ENCODE measurements at regions not wholly inside any gene's neighbourhood (a gene's known extent, or its start where the extent isn't known, plus 50 kb on each side); places are given as distances from the start of the nearest gene placed in this dataset.

GRCh38 chr6:21648475-21649050 is 55.0 kb downstream of the SOX4 start:
- no peak for DNase-seq
- H3K9me3 Mint-ChIP-seq = peaks cover 0 to 10% (median 4%) of the 10 kb centered on the region in 8 donors
- H3K36me3 ChIP-seq (ENCODE audit: insufficient read depth, low read length) = no peaks in the 10 kb centered on the region
- H3K27ac ChIP-seq (ENCODE audit: low read depth, low read length) = no peak overlapping the region
- H3K4me1 ChIP-seq (ENCODE audit: insufficient read depth, low read length) = no peaks in the 10 kb centered on the region
- no peak overlapping the region for H3K4me3 ChIP-seq (ENCODE audit: low read length in 2 of 2)
- H3K27ac Mint-ChIP-seq = no peak overlapping the region
- CTCF ChIA-PET (ENCODE audit: partially characterized antibody) = interaction anchor here (0.7 kb wide), 1 partner anchor 137 kb away, joined by 4 read pairs; no protein-coding TSS in a partner anchor
- H3K4me3 Mint-ChIP-seq = no peak overlapping the region
- H3K36me3 Mint-ChIP-seq = no peaks in the 10 kb centered on the region
- no peaks in the 10 kb centered on the region for H3K4me1 Mint-ChIP-seq
- no peaks in the 10 kb centered on the region for H3K27me3 ChIP-seq (ENCODE audit: insufficient read depth, low read length)
- H3K9me3 ChIP-seq (ENCODE audit: control insufficient read depth in 1 of 2, low read length in 2 of 2) = no peaks in the 10 kb centered on the region
- H3K27me3 Mint-ChIP-seq = peaks cover 4 to 8% of the 10 kb centered on the region in 2 donors
- POLR2A ChIA-PET (ENCODE audit: partially characterized antibody) = no interaction called here
- intact Hi-C loops (cut with micrococcal nuclease) = no loop called here

GRCh38 chr6:21653323-21653722 is 59.8 kb downstream of the SOX4 start:
- H3K27ac Mint-ChIP-seq = no peak overlapping the region
- no peak overlapping the region for H3K4me3 Mint-ChIP-seq
- peaks cover 0 to 10% (median 4%) of the 10 kb centered on the region in 8 donors for H3K9me3 Mint-ChIP-seq
- ChIA-PET CTCF (ENCODE audit: partially characterized antibody) (no interaction called here), POLR2A (ENCODE audit: partially characterized antibody) (no interaction called here)
- Histone ChIP-seq H3K27ac (ENCODE audit: low read depth, low read length) (no peak overlapping the region), H3K36me3 (ENCODE audit: insufficient read depth, low read length) (no peaks in the 10 kb centered on the region), H3K4me3 (ENCODE audit: low read length in 2 of 2) (no peak overlapping the region), H3K9me3 (ENCODE audit: control insufficient read depth in 1 of 2, low read length in 2 of 2) (no peaks in the 10 kb centered on the region), H3K4me1 (ENCODE audit: insufficient read depth, low read length) (no peaks in the 10 kb centered on the region), H3K27me3 (ENCODE audit: insufficient read depth, low read length) (no peaks in the 10 kb centered on the region)
- intact Hi-C loops (cut with micrococcal nuclease) = no loop called here
- H3K36me3 Mint-ChIP-seq = no peaks in the 10 kb centered on the region
- peaks cover 2 to 5% of the 10 kb centered on the region in 2 donors for H3K27me3 Mint-ChIP-seq
- DNase-seq = no peak
- H3K4me1 Mint-ChIP-seq = no peaks in the 10 kb centered on the region

GRCh38 chr6:21653905-21654304 is 60.4 kb downstream of the SOX4 start:
- no peak overlapping the region for H3K27ac Mint-ChIP-seq
- H3K36me3 Mint-ChIP-seq = no peaks in the 10 kb centered on the region
- H3K4me1 Mint-ChIP-seq = no peaks in the 10 kb centered on the region
- DNase-seq = no peak
- H3K27ac ChIP-seq (ENCODE audit: low read depth, low read length) = no peak overlapping the region
- H3K9me3 ChIP-seq (ENCODE audit: control insufficient read depth in 1 of 2, low read length in 2 of 2) = no peaks in the 10 kb centered on the region
- no peaks in the 10 kb centered on the region for H3K36me3 ChIP-seq (ENCODE audit: insufficient read depth, low read length)
- H3K4me1 ChIP-seq (ENCODE audit: insufficient read depth, low read length) = no peaks in the 10 kb centered on the region
- ChIA-PET POLR2A (ENCODE audit: partially characterized antibody) (no interaction called here), CTCF (ENCODE audit: partially characterized antibody) (interaction anchor here (1.3 kb wide), 1 partner anchor 9 kb away, joined by 4 read pairs; no protein-coding TSS in a partner anchor)
- H3K9me3 Mint-ChIP-seq = peaks cover 0 to 10% (median 4%) of the 10 kb centered on the region in 8 donors
- no peaks in the 10 kb centered on the region for H3K27me3 ChIP-seq (ENCODE audit: insufficient read depth, low read length)
- intact Hi-C loops (cut with micrococcal nuclease) = no loop called here
- no peak overlapping the region for H3K4me3 ChIP-seq (ENCODE audit: low read length in 2 of 2)
- H3K4me3 Mint-ChIP-seq = no peak overlapping the region
- peaks cover 2 to 5% of the 10 kb centered on the region in 2 donors for H3K27me3 Mint-ChIP-seq

GRCh38 chr6:21654361-21654760 is 60.8 kb downstream of the SOX4 start:
- intact Hi-C loops (cut with micrococcal nuclease) = no loop called here
- CTCF ChIA-PET (ENCODE audit: partially characterized antibody) = interaction anchor here (1.3 kb wide), 1 partner anchor 9 kb away, joined by 4 read pairs; no protein-coding TSS in a partner anchor
- POLR2A ChIA-PET (ENCODE audit: partially characterized antibody) = no interaction called here
- Histone ChIP-seq H3K9me3 (ENCODE audit: control insufficient read depth in 1 of 2, low read length in 2 of 2) (no peaks in the 10 kb centered on the region), H3K27me3 (ENCODE audit: insufficient read depth, low read length) (no peaks in the 10 kb centered on the region), H3K4me1 (ENCODE audit: insufficient read depth, low read length) (no peaks in the 10 kb centered on the region), H3K36me3 (ENCODE audit: insufficient read depth, low read length) (no peaks in the 10 kb centered on the region), H3K4me3 (ENCODE audit: low read length in 2 of 2) (no peak overlapping the region), H3K27ac (ENCODE audit: low read depth, low read length) (no peak overlapping the region)
- Mint-ChIP-seq H3K27me3 (peaks cover 2 to 5% of the 10 kb centered on the region in 2 donors), H3K36me3 (no peaks in the 10 kb centered on the region), H3K9me3 (peaks cover 0 to 10% (median 4%) of the 10 kb centered on the region in 8 donors), H3K4me3 (no peak overlapping the region), H3K27ac (peak overlapping the region in 1 of 7 donors; percentile 67), H3K4me1 (no peaks in the 10 kb centered on the region)
- DNase-seq = no peak

- Mint-ChIP-seq H3K27ac (no peak overlapping the region), H3K9me3 (peaks cover 0 to 6% (median 2%) of the 10 kb centered on the region in 8 donors), H3K4me1 (peaks cover 4 to 30% (median 11%) of the 10 kb centered on the region in 4 donors), H3K4me3 (peak overlapping the region in 2 of 8 donors; percentile 16 to 50), H3K27me3 (peaks cover 45 to 46% of the 10 kb centered on the region in 2 donors), H3K36me3 (peaks cover 0 to 3% of the 10 kb centered on the region in 2 donors)
- H3K4me1 ChIP-seq (ENCODE audit: insufficient read depth, low read length) = peaks cover 4% of the 10 kb centered on the region
- H3K4me3 ChIP-seq (ENCODE audit: low read length in 2 of 2) = no peak overlapping the region
- intact Hi-C loops (cut with micrococcal nuclease) = no loop called here
- ChIA-PET POLR2A (ENCODE audit: partially characterized antibody) (no interaction called here), CTCF (ENCODE audit: partially characterized antibody) (interaction anchor here (1.3 kb wide), 1 partner anchor 9 kb away, joined by 4 read pairs; no protein-coding TSS in a partner anchor)
- H3K36me3 ChIP-seq (ENCODE audit: insufficient read depth, low read length) = no peaks in the 10 kb centered on the region
- H3K27me3 ChIP-seq (ENCODE audit: insufficient read depth, low read length) = no peaks in the 10 kb centered on the region
- no peak overlapping the region for H3K27ac ChIP-seq (ENCODE audit: low read depth, low read length)
- DNase-seq = no peak
- H3K9me3 ChIP-seq (ENCODE audit: control insufficient read depth in 1 of 2, low read length in 2 of 2) = no peaks in the 10 kb centered on the region
These were observed 70.4 kb downstream of the SOX4 start for GRCh38 chr6:21663966-21664313.

GRCh38 chr6:21664314-21665109 is 71.0 kb downstream of the SOX4 start:
- no peaks in the 10 kb centered on the region for H3K9me3 ChIP-seq (ENCODE audit: control insufficient read depth in 1 of 2, low read length in 2 of 2)
- no peak overlapping the region for H3K4me3 ChIP-seq (ENCODE audit: low read length in 2 of 2)
- intact Hi-C loops (cut with micrococcal nuclease) = no loop called here
- peaks cover 4% of the 10 kb centered on the region for H3K4me1 ChIP-seq (ENCODE audit: insufficient read depth, low read length)
- no peak for DNase-seq
- Mint-ChIP-seq H3K4me1 (peaks cover 4 to 30% (median 11%) of the 10 kb centered on the region in 4 donors), H3K36me3 (peaks cover 0 to 3% of the 10 kb centered on the region in 2 donors), H3K9me3 (peaks cover 0 to 6% (median 2%) of the 10 kb centered on the region in 8 donors), H3K27ac (no peak overlapping the region), H3K27me3 (peaks cover 48% of the 10 kb centered on the region in 2 donors), H3K4me3 (no peak overlapping the region)
- H3K27me3 ChIP-seq (ENCODE audit: insufficient read depth, low read length) = no peaks in the 10 kb centered on the region
- ChIA-PET POLR2A (ENCODE audit: partially characterized antibody) (no interaction called here), CTCF (ENCODE audit: partially characterized antibody) (no interaction called here)
- H3K27ac ChIP-seq (ENCODE audit: low read depth, low read length) = no peak overlapping the region
- H3K36me3 ChIP-seq (ENCODE audit: insufficient read depth, low read length) = no peaks in the 10 kb centered on the region

GRCh38 chr6:21665110-21665391 is 71.5 kb downstream of the SOX4 start:
- peak overlapping the region in 1 of 8 donors; percentile 34 for H3K4me3 Mint-ChIP-seq
- peaks cover 0 to 6% (median 2%) of the 10 kb centered on the region in 8 donors for H3K9me3 Mint-ChIP-seq
- Histone ChIP-seq H3K27me3 (ENCODE audit: insufficient read depth, low read length) (no peaks in the 10 kb centered on the region), H3K4me1 (ENCODE audit: insufficient read depth, low read length) (peaks cover 4% of the 10 kb centered on the region), H3K36me3 (ENCODE audit: insufficient read depth, low read length) (no peaks in the 10 kb centered on the region), H3K9me3 (ENCODE audit: control insufficient read depth in 1 of 2, low read length in 2 of 2) (no peaks in the 10 kb centered on the region), H3K27ac (ENCODE audit: low read depth, low read length) (no peak overlapping the region), H3K4me3 (ENCODE audit: low read length in 2 of 2) (no peak overlapping the region)
- H3K36me3 Mint-ChIP-seq = peaks cover 0 to 3% of the 10 kb centered on the region in 2 donors
- peak overlapping the region in 1 of 7 donors; percentile 48 for H3K27ac Mint-ChIP-seq
- DNase-seq = no peak
- intact Hi-C loops (cut with micrococcal nuclease) = no loop called here
- CTCF ChIA-PET (ENCODE audit: partially characterized antibody) = no interaction called here
- peaks cover 48% of the 10 kb centered on the region in 2 donors for H3K27me3 Mint-ChIP-seq
- POLR2A ChIA-PET (ENCODE audit: partially characterized antibody) = no interaction called here
- H3K4me1 Mint-ChIP-seq = peaks cover 4 to 30% (median 11%) of the 10 kb centered on the region in 4 donors
